ENCODE measurements at regions not wholly inside any gene's neighbourhood (a gene's known extent, or its start where the extent isn't known, plus 50 kb on each side); places are given as distances from the start of the nearest gene placed in this dataset.
A peak's percentile ranks its signal among the peaks of the same experiment; 100 is the strongest.

DNA sequence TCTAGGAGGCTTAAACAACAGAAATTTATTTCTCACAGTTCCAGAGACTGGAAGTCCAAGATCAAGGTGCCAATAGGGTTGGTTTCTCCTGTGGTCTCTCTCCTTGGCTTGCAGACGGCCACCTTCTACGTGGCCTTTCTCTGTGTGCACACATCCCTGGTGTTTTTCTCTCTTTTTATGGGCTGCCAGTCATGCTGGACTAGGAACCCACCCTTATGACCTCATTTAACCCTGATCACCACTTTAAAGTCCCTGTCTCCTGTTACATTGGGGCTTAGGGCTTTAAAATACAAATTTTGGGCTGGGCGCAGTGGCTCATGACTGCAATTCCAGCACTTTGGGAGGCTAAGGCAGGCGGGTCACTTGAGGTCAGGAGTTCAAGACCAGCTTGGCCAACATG, 157.1 kb downstream of the TLE1 start:
- no peak for DNase-seq

- DNase-seq, result no peak
Measured at GRCh38 chr9:81531511-81531910, 157.8 kb downstream of the TLE1 start.

DNA sequence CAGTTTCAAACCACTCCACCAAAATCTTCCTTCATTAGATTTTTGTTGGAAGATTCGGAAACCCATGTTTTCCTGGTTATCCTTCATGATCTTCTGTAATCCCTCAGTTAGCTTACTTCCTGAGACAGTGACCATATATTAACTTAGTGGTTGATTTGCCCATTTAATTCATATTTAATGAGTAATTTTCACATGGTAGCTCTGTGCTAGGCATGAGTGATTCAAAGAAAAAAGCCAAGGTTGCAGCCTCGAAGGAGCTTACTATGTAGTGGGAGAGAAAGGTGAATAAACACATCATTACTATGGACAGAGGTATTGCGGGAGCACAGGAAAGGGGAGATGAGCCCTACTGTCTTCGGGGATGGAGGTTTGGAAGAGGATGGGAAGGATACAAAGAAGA, 158.5 kb downstream of the TLE1 start:
- no peak for DNase-seq

- DNase-seq, result no peak
Measured at GRCh38 chr9:81530310-81530810, 159.0 kb downstream of the TLE1 start.

- no peak for DNase-seq
Measured at GRCh38 chr9:81529556-81530193, 159.7 kb downstream of the TLE1 start.

GRCh38 chr9:81526587-81526986, 162.8 kb downstream of the TLE1 start:
- no peak for DNase-seq

DNA sequence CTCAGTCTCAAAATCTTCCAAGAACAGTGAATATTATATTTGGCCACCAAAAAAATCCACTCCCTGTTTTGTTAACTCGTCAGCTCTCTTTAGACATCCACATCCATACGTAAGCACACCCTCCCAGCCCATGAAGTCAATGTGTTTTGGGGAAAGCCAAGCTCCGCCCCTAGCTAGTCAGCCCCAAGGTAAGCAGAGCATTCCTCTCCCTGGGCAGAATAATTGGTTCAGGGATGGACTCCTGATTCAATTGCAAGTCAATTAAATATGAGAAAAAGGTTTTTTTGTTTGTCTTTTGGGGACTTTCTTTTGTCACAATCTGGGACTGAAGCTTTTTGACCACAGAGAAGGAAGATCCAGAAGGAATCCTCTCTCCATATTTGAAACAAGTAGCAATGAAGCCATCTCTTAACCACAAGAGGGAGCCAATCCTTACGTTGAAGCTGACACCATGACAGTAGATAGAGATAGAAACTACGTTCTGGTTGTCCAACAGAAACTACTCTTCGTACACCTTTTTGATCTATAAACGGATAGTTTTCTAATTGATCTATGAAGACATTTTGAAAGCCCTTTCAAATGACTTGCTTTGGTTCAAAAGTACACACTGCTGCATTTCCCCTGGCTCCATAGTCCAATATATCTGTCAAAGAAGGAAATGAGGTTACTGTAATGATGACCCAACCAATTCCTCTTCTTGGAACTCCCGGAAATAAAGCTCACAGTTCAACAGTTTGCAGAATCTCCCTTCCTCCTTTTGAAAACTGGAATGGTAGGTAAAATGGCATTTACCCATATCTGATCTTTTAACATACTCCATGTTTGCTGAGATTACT, 166.4 kb downstream of the TLE1 start:
- DNase-seq, result no peak

- no peak for DNase-seq
Measured at GRCh38 chr9:81521892-81522291, 167.5 kb downstream of the TLE1 start.

GRCh38 chr9:81519816-81520495, 169.4 kb downstream of the TLE1 start:
- DNase-seq, result no peak

DNA sequence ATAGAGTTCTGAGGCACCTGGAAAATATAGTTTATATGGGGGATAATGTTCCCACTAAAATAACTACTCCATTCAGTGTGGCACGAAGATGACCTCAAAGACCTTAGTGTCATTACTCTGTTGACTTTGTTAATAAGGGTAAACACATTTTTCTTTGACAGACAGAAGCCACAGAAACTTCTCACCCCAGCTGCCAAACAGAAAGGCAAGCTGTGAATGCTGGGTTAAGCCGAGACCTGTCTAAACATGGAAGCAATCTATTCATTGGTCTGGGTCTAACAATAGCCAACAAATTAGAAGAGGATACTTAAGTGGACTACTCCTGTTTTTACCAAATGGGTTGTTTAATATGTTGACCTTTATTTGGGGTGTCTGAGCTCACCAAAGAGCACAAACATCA, 171.4 kb downstream of the TLE1 start:
- no peak for DNase-seq

DNA sequence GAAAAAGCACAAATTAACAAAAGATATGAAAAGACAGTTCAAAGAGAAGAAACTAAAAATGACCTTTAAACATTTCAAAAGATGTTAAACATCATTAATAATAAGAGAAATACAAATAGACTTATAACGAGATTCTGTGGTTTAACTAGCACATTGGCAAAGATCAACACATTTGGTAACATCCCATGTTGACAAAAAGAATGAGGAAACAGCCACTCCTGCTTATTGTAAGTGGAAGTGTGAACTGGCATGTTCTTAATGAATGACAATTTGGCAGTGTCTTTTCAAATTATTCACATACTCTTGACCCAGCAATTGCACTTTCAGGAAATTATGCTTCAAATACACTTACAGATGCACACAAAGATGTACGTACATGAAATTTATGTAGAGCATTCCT, 176.3 kb downstream of the TLE1 start:
- DNase-seq, result no peak

DNA sequence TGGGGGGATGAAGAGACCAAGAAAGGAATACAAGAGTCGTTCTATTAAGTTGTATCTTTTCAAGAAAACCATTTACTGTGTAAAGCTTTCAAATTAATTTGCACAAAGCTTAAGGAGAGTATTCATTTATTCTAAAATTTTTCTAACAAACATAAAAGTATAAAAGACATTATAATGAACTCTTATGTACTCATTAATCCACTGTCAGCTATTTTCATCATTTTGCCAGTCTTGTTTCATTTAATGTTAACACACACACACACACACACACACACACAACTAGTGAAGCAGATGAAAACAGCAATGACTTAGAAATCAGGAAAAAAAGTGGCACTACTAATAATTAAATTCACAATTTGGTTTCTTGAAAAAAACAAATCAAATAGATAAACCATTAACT, 176.7 kb downstream of the TLE1 start:
- no peak for DNase-seq

DNA sequence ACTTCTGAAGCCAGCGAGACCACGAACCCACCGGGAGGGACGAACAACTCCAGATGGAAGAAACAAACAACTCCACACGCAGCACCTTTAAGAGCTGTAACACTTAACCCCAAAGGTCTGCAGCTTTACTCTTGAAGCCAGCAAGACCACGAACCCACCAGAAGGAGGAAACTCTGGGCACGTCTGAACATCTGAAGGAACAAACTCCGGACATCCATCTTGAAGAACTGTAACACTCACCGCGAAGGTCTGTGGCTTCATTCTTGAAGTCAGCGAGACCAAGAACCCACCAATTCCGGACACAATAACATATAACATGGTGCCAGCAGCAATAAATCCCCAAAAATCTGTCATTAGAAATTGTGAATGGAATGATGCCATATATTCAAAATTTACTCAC, 180.9 kb downstream of the TLE1 start:
- no peak for DNase-seq

GRCh38 chr9:81506941-81507864, 182.1 kb downstream of the TLE1 start:
- no peak for DNase-seq

- no peak for DNase-seq
Measured at GRCh38 chr9:81499594-81499993, 189.8 kb downstream of the TLE1 start.

DNA sequence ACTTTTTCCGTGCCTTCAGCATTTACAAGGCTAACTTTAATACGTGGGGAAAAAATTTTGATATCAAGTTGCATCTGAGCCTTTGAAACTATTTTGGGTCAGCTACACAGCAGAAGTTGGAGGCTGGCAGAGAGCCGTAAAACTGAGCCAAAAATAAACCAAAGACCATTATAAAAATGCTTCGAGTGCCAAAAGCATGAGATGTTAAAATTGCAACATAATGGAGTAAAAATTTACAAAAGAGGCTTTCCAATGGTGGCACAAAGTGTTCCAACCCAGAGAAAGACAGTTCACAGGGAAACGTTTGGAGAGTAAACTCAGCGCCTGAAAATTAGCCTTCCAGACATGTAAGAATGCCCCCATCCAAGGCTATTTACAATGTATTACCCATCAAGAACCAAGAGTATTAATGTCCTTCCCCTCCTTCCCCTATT, 190.3 kb downstream of the TLE1 start:
- DNase-seq, result peak in 1 of 14 donors; percentile 14

DNA sequence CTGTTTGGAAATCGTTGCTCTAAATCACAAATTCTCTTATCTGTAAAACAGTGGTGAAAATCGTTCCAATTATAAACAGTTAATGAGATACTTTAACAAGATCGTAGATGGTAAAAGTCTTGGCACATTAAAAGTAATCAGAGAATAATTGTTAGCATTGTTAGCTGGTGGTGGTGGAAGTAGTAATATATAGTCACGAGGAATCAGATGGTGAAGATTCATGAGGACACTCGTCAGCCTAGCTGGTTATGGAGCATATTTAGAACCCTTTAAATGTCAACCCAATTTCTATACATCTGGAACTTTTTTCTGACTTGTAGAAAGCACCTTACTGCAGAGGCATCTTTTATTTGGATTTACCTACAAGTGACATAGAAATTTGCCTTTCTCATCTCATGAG, 190.8 kb downstream of the TLE1 start:
- no peak for DNase-seq

DNA sequence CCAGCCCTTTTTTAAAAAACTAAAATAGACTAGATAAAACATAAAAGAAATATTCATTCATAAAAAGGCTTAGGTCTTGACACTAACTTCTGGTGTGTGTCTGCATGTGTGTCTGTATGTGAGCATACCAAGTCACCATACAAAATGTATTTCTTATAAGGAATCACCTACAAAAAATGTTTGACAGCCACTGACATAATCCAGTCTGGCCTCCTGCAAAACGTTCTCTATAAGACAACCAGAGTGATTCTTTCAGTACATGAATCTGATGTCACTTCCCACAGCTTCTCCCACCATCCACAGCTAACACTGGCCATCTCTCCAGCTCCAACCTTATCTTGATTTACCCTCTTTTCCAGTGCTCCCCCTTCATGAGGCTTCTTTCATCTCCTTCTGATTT, 192.3 kb downstream of the TLE1 start:
- DNase-seq, result no peak

DNA sequence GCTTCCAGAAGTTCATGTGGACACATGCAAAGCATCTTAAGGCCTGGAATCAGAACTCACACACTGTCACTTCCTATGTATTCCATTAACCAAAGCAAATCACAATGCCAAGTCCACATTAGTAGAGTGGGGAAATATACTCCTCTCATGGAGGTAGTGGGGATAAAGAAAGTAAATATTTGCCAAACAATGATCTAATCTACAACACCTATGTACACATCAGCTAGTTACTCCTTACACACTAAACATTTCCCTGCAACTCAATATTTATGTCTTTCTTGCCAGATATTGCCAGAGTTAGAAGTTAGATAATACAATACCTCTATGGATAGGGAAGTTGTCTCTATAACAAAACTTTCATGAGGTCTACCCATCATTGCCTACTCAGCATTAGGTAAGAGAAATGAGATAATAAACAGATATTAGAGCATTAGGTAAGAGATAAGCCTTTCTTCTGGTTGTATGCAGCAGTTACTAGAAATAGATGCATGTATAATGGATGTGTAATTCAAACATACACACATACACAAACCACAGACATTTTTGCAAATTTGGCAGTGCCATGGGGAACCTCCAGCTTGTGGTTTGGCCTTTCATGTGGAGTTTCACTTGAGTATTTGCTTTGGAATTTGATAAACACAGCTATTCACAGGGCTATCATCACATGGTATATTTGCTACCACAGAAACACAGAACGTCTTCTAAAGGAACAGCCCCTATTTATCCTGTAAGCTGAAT, 196.5 kb downstream of the TLE1 start:
- DNase-seq, result no peak

DNA sequence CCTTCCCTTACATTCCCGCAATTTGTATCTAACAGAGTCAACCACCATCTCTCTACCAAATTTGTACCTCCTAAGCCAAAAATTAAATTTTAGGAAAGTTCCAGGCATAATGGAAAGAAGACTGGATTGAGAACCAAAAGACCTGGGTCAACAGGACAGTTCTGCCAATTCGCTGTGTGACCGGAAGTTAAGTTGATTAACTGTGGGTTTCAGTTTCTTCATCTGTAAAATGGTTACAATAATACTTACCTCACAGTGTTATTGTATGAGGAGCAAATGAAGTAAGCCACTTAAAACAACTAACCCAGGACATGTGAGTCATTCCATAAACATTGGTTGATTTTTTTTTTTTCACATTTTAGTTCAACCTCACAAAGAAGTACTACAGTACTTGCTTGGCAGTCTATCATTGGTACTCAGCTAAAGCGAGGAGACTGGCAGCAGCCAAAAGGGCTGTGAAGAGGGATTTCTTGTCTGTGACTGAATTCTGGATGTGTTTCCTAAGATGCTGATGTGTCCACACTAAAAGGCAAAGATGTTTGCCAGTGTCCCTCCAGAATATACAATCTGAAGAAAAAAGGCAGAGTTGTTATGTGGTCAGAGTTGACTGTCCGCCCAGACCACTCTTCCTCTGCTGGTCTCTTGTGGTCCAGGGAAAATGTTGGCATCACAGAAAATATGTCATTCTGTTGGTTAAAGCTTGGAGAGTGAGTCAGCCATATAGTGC, 198.6 kb downstream of the TLE1 start:
- no peak for DNase-seq

GRCh38 chr9:81489046-81489445, 200.3 kb downstream of the TLE1 start:
- DNase-seq, result no peak

Data from C1 segment of cervical spinal cord (tissue), 14 donors.